ENCODE measurements at regions not wholly inside any gene's neighbourhood (a gene's known extent, or its start where the extent isn't known, plus 50 kb on each side); places are given as distances from the start of the nearest gene placed in this dataset.

DNA sequence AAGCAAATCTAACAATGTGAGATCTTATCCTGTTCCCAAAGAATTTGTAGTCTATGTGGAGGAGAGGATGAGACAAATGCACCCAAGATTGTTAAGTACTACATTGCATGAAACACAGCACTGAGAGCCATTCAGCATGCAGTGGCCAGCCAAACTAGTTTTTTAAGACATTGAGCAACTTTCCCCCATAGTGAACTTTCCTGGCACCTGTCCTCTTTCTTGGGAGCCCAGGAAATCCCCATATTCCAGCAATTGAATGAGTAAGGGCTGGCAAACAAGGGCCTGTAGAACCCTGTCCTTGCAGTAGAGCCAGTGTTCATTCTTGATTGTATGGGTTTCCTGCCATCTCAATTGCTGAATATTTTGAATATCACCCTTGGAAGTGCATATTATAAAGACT lies 58.8 kb upstream of the FIGN start:
- no peak for TF ChIP-seq EZH2phosphoT487 (IDR thresholded peaks at IDR 0.05; ENCODE audit: low read depth)
- TF ChIP-seq, protein P1, sequence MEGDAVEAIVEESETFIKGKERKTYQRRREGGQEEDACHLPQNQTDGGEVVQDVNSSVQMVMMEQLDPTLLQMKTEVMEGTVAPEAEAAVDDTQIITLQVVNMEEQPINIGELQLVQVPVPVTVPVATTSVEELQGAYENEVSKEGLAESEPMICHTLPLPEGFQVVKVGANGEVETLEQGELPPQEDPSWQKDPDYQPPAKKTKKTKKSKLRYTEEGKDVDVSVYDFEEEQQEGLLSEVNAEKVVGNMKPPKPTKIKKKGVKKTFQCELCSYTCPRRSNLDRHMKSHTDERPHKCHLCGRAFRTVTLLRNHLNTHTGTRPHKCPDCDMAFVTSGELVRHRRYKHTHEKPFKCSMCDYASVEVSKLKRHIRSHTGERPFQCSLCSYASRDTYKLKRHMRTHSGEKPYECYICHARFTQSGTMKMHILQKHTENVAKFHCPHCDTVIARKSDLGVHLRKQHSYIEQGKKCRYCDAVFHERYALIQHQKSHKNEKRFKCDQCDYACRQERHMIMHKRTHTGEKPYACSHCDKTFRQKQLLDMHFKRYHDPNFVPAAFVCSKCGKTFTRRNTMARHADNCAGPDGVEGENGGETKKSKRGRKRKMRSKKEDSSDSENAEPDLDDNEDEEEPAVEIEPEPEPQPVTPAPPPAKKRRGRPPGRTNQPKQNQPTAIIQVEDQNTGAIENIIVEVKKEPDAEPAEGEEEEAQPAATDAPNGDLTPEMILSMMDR (IDR thresholded peaks at IDR 0.05; ENCODE audit: low read depth, low read length) = no peak
- Histone ChIP-seq H3K9ac (ENCODE audit: low read length) (no peak overlapping the region), H3K4me2 (ENCODE audit: low read length) (no peak overlapping the region), H3K27ac (ENCODE audit: low read length) (no peak overlapping the region), H3K36me3 (replicated peaks; ENCODE audit: low read depth, low read length) (no peaks in the 10 kb centered on the region), H3K79me2 (ENCODE audit: low read length) (no peaks in the 10 kb centered on the region), H3K4me1 (ENCODE audit: low read length) (no peaks in the 10 kb centered on the region), H3K27me3 (ENCODE audit: low read depth, low read length) (no peaks in the 10 kb centered on the region), H2AFZ (ENCODE audit: low read depth, low read length) (no peak overlapping the region), H3K9me3 (ENCODE audit: insufficient read depth, low read length) (no peaks in the 10 kb centered on the region), H4K20me1 (ENCODE audit: insufficient read depth, low read length) (no peaks in the 10 kb centered on the region), H3K4me3 (ENCODE audit: low read length) (no peak overlapping the region)
